Bronchial epithelial cell (primary cell): ENCODE measurements at regions not wholly inside any gene's neighbourhood (a gene's known extent, or its start where the extent isn't known, plus 50 kb on each side); places are given as distances from the start of the nearest gene placed in this dataset.

Experiments
- DNase-seq: peaks from one replicate; pipeline ENCODE4 v3.0.0-alpha.2; 2010; ENCODE audit warnings: low read depth
- FAIRE-seq: peaks from 2 replicates; lab custom pipeline; 2011; peaks lifted over from hg19 to GRCh38; lab: Jason Lieb, UNC
- H3K27me3 ChIP-seq: 2 replicates; pipeline ENCODE4 v1.5.1; 2011; ENCODE audit warnings: low read length; ENCODE audit not compliant: control insufficient read depth, insufficient read depth
- H3K36me3 ChIP-seq: 2 replicates; pipeline ENCODE4 v1.5.1; 2011; ENCODE audit warnings: low read length; ENCODE audit not compliant: control insufficient read depth, insufficient read depth
- H3K4me3 ChIP-seq: 2 replicates; pipeline ENCODE4 v1.5.1; 2011; ENCODE audit warnings: mild to moderate bottlenecking, low read depth, low read length, control low read depth
- CTCF ChIP-seq: IDR thresholded peaks from 2 replicates; pipeline ENCODE4 v1.5.1; 2011; ENCODE audit warnings: mild to moderate bottlenecking, moderate library complexity, low read length, control low read depth, inconsistent platforms; ENCODE audit not compliant: insufficient read depth, severe bottlenecking

GRCh38 chrX:137233478-137233877 lies 199.7 kb upstream of the GPR101 start:
- no peaks in the 10 kb centered on the region for H3K36me3 ChIP-seq
- TF ChIP-seq CTCF: no peak
- no peak overlapping the region for H3K4me3 ChIP-seq
- no peaks in the 10 kb centered on the region for H3K27me3 ChIP-seq
- FAIRE-seq: no peak
- DNase-seq: no peak

- Histone ChIP-seq H3K36me3 (no peaks in the 10 kb centered on the region), H3K27me3 (no peaks in the 10 kb centered on the region), H3K4me3 (no peak overlapping the region)
- TF ChIP-seq CTCF: no peak
- DNase-seq (no peak), FAIRE-seq (no peak)
Measured at GRCh38 chrX:137227151-137227550, 193.4 kb upstream of the GPR101 start.

- no peak for TF ChIP-seq CTCF
- Histone ChIP-seq H3K4me3 (no peak overlapping the region), H3K36me3 (no peaks in the 10 kb centered on the region), H3K27me3 (no peaks in the 10 kb centered on the region)
- FAIRE-seq (no peak), DNase-seq (no peak)
Measured at GRCh38 chrX:137215467-137215866, 181.7 kb upstream of the GPR101 start.

GRCh38 chrX:137212078-137212632 lies 178.4 kb upstream of the GPR101 start:
- no peak for TF ChIP-seq CTCF
- H3K4me3 ChIP-seq: no peak overlapping the region
- no peaks in the 10 kb centered on the region for H3K27me3 ChIP-seq
- DNase-seq (peak; percentile 74), FAIRE-seq (no peak)
- no peaks in the 10 kb centered on the region for H3K36me3 ChIP-seq

GRCh38 chrX:137198040-137198439 lies 164.2 kb upstream of the GPR101 start:
- no peaks in the 10 kb centered on the region for H3K36me3 ChIP-seq
- TF ChIP-seq CTCF: no peak
- no peak for FAIRE-seq
- peak; percentile 84 for DNase-seq
- H3K27me3 ChIP-seq: no peaks in the 10 kb centered on the region
- H3K4me3 ChIP-seq: no peak overlapping the region

- Histone ChIP-seq H3K27me3 (no peaks in the 10 kb centered on the region), H3K36me3 (no peaks in the 10 kb centered on the region), H3K4me3 (no peak overlapping the region)
- FAIRE-seq (peak; percentile 77), DNase-seq (peak; percentile 61)
- no peak for TF ChIP-seq CTCF
Measured at GRCh38 chrX:137195991-137196390, 162.2 kb upstream of the GPR101 start.
